Activated CD4-positive, CD25-positive, alpha-beta regulatory T cell treated with anti-CD3 and anti-CD28 coated beads, Interleukin-2, amount 50 U/mL, for 72 hours (primary cell): ENCODE measurements at regions not wholly inside any gene's neighbourhood (a gene's known extent, or its start where the extent isn't known, plus 50 kb on each side); places are given as distances from the start of the nearest gene placed in this dataset.

Experiments used
- DNase-seq: peaks from one replicate; pipeline ENCODE4 v3.0.0; 2021

GRCh38 chr17:83144421-83145357 lies 65.3 kb downstream of the METRNL start:
- DNase-seq = peak; percentile 18

DNA sequence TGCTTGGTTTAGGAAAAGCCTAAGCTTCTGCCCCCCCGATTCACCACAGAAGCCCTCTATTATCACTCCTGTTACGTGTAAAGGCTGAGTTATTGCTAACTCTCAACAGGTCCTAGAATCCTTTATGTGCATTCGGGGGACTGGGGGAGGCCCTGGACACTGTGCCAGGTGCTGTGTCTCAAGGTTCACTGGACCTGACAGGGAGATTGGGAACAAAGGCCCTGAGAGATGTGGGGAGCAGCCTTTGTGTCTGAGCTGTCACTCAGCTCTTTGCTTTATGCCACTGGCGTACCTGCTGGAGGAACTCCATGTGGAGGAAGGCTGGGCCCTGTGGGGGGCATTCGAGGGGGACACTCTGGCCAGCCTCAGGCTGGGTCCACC lies 65.9 kb downstream of the METRNL start:
- no peak for DNase-seq

DNA sequence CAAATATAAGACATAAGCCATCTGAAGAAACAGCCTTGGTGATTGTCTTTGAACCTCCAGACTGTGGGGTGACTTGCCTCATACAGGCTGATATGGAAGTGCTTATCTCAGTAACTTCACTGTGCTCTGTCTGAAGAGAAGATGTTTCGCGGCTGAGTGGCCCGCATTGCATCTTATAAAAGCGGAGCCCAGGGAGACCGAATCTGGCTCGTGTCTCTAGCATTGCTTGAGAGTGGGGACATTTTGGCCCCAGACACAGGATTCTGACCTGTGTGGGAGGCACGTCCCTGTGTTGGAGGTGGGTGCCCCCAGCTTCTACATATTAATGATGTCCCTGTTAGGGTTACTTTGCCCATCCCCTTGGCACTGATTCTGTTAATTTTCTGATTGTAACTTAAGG lies 66.4 kb downstream of the METRNL start:
- no peak for DNase-seq

DNA sequence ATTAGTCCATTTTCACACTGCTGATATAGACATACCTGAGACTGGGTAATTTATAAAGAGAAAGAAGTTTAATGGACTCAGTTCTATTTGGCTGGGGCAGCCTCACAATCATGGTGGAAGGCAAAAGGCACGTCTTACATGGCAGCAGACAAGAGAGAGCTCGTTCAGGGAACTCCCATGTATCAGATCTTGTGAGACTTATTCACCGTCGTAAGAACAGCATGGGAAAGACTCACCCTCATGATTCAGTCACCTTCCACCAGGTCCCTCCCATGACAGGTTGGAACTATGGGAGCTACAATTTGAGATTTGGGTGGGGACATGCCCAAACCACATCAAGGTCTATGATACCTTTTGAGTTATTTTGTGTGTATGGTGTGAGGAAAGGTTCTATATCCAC lies 66.9 kb downstream of the METRNL start:
- no peak for DNase-seq

GRCh38 chr17:83147280-83147679 lies 67.9 kb downstream of the METRNL start:
- DNase-seq = no peak

- DNase-seq = no peak
Measured at GRCh38 chr17:83148317-83149028, 69.1 kb downstream of the METRNL start.

GRCh38 chr17:83149029-83149725 lies 69.8 kb downstream of the METRNL start:
- no peak for DNase-seq

GRCh38 chr17:83149761-83150251 lies 70.4 kb downstream of the METRNL start:
- no peak for DNase-seq

DNA sequence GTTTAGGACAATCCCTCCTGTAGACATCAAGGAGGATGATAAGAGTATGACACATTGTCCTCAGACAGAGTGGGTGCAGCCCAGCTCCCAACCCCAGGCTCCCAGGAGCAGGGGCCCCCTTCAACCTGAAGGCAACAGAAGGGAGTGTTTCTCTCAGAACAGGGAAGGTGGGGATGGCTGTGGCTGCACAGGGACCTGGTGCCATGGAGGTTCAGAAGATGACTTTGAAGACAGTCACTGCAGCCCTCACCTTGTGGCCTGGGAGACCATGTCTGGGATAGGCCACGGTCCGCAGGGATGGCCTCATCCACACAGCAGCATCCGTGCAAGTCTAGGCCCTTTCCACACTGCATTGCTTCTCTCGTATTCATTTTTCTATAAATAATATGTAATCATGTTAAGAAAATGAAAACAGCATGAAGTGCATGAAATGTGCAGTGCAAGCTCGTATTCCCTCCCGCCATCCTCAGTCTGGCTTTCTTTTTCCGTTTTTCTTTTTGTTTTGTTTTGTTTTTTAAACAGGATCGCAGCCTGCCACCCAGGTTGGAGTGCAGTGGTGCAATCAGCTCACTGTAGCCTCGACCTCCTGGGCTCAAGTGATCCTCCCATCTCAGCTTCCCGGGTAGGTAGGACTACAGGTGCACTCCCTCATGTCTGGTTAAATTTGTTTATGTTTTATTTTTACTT lies 71.1 kb downstream of the METRNL start:
- DNase-seq = no peak

DNA sequence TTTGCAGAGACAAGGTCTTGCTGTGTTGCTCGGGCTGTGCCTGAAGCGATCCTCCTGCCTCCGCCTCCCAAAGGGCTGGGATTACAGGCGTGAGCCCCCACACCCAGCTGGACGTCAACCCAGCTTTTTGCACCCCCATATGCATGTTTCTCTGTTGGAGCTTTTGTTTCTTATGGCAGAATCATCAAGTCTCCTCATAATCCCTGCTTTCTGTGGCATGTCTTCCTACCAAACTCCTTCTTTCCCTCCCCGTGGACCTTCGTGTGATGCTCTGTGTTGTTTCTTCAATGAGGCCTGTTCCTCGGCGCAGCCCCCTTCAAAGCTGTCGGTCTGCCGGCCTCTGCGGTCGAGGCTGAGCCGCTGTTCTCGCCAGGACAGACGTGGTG lies 71.6 kb downstream of the METRNL start:
- no peak for DNase-seq

- no peak for DNase-seq
Measured at GRCh38 chr17:83151442-83152226, 72.2 kb downstream of the METRNL start.

DNA sequence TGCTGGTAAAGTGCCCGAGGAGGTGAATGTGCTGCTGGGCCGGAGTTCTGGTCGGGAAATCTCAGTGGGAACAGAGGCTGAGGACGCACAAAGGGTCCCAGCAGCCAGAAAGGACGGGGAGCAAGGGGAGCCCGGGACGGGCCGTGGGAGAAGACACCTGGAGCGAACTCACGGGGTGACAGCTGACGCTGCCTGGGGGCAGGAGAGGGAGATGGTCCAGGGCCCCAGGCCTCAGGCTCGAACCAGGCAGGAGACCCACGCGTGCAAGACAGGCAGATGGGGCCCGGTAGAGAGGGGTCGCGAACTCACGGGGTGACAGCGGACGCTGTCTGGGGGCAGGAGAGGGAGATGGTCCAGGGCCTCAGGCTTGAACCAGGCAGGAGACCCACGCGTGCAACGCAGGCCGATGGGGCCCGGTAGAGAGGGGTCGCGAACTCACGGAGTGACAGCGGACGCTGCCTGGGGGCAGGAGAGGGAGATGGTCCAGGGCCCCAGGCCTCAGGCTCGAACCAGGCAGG lies 72.9 kb downstream of the METRNL start:
- no peak for DNase-seq

DNA sequence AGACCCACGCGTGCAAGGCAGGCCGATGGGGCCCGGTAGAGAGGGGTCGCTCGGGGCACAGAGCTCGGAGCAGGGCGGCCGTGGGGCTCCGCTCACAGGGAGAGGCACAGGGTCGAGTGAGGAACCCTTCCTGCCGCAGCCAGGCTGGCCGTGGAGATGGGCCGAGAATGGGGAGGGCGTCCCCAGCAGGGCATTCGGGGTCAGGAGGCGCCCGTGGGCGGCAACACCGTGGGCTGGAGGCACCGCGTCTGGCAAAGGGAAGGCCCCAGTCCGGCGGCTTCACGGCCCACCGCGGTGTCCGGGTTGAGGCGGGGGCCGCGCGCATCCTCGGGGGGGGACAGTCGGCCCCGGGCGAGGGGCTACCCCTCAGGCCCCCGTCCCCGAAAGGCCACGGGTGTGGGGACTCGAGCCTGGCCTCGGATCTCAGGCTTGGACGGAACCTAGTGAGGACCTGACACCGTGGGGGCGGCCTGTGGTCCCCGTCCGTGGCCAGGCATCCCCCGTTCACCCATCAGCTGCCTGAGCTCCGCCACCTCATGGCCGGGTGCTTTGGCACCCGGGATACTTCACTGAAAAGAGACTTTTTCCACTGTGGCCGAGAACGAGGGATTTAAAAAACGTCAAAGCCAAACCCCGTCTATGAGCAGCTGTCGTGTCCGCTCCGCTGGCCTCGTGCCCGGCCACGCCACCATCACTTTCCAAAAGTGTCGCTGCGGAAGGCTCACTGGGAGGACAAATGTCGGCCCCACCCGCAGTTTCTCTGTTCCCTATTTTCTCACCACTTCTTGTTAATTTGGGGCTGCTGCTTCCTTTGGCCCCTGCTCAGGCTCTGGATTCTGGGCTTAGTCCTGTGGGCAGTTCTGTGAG lies 73.6 kb downstream of the METRNL start:
- DNase-seq = no peak

DNA sequence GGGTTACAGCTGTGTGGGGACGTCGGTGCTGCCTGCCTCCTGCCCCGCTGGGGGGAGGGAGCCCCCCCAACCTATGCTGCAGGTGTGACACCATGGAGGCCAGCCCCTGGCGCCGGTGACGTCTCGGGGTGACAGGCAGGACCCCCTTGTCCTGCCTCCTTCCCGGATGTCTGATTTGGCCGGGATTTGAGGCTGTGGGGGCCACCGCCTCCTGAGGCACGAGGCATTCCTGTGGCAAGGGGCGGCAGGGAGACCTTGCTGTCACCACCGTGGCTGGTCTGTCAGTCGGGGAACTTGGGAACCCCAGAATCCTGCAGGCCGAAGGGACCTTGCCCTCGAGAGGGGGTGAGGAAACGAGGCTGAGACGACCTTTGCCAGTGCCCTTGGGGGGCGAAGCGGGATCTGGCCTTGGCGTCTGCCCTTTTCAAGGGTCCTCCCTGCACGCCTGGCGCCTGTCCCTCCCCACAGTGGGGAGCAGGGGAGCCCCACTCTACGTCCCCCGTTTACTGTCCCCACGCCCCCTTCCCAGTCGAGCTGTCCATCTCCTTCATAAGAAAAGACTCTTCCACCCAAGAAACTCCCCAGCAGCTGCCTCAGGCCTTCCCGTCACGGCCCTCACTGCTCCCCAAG lies 74.4 kb downstream of the METRNL start:
- DNase-seq = no peak

DNA sequence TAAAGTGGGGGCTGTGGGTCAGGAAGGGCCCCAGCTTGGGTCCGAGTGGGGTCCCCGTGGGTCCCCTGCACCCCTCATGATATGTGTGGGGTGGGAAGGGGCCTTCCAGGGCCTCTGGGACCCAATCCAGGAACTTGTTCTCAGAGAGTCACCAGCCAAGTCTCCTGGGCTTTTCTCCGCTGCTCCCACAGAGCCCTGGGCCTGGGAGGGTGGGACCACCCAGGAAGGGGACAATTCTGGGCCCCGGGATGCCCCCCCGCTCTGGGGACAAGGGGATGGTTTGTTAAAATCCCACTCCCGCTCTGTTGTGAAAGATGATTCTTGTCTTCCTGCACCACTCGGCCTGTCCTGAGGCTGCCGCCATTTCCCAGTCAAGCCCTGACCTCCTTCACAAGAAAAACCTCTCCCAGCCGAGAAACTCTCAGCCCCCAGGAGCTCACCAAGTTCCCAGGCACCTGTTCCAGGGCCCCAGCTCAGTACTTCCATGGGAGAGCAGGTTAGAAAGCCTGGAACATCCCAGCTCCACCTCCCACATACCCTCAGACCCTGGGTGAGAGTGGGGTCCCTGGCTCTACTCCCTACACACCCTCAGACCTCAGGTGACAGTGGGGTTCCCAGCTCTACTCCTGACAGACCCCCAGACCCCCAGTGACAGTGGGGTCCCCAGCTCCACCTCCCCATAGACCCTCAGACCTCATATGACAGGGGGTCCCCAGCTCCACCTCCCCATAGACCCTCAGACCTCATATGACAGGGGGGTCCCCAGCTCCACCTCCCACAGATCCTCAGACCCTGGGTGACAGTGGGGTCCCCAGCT lies 75.1 kb downstream of the METRNL start:
- DNase-seq = no peak

GRCh38 chr17:83155128-83156121 lies 76.0 kb downstream of the METRNL start:
- peak; percentile 27 for DNase-seq

GRCh38 chr17:83156408-83156807 lies 77.0 kb downstream of the METRNL start:
- no peak for DNase-seq
